Superior temporal gyrus (tissue), 1 donor: ENCODE measurements at regions not wholly inside any gene's neighbourhood (a gene's known extent, or its start where the extent isn't known, plus 50 kb on each side); places are given as distances from the start of the nearest gene placed in this dataset.
"Not testable (repeated sequence)": the region's sequence is repeated elsewhere in the genome, so short reads cannot be mapped to it uniquely, and the experiment has no call there.

Experiments
- DNase-seq: peaks from one replicate; pipeline ENCODE4 v3.0.0-alpha.2; 2016; ENCODE audit errors: extremely low spot score

GRCh38 chr20:11509776-11510175, 407.9 kb upstream of the BTBD3 start:
- DNase-seq: no peak

- DNase-seq: no peak
These were observed 405.9 kb upstream of the BTBD3 start for GRCh38 chr20:11511821-11512220.

GRCh38 chr20:11513241-11513745, 404.4 kb upstream of the BTBD3 start:
- DNase-seq: not testable (repeated sequence)

GRCh38 chr20:11516448-11516847, 401.2 kb upstream of the BTBD3 start:
- DNase-seq: no peak

GRCh38 chr20:11520596-11520995, 397.1 kb upstream of the BTBD3 start:
- no peak for DNase-seq

GRCh38 chr20:11521476-11522365, 396.0 kb upstream of the BTBD3 start:
- DNase-seq: no peak

- no peak for DNase-seq
These were observed 395.3 kb upstream of the BTBD3 start for GRCh38 chr20:11522366-11522741.

GRCh38 chr20:11529047-11529446, 388.6 kb upstream of the BTBD3 start:
- DNase-seq: no peak

- no peak for DNase-seq
These were observed 380.7 kb upstream of the BTBD3 start for GRCh38 chr20:11537032-11537431.

GRCh38 chr20:11539450-11539849, 378.2 kb upstream of the BTBD3 start:
- no peak for DNase-seq

- no peak for DNase-seq
These were observed 377.1 kb upstream of the BTBD3 start for GRCh38 chr20:11540558-11540957.

- no peak for DNase-seq
These were observed 375.0 kb upstream of the BTBD3 start for GRCh38 chr20:11542645-11543044.

- peak; percentile 95 for DNase-seq
These were observed 373.5 kb upstream of the BTBD3 start for GRCh38 chr20:11544029-11544678.

GRCh38 chr20:11546939-11547338, 370.8 kb upstream of the BTBD3 start:
- DNase-seq: no peak

GRCh38 chr20:11549172-11550103, 368.3 kb upstream of the BTBD3 start:
- no peak for DNase-seq

GRCh38 chr20:11550657-11551338, 366.9 kb upstream of the BTBD3 start:
- DNase-seq: no peak

GRCh38 chr20:11551479-11551878, 366.2 kb upstream of the BTBD3 start:
- no peak for DNase-seq

GRCh38 chr20:11553603-11554002, 364.1 kb upstream of the BTBD3 start:
- peak; percentile 63 for DNase-seq

- DNase-seq: no peak
These were observed 362.2 kb upstream of the BTBD3 start for GRCh38 chr20:11555510-11555909.

- DNase-seq: no peak
These were observed 361.3 kb upstream of the BTBD3 start for GRCh38 chr20:11556410-11556809.

GRCh38 chr20:11564491-11564890, 353.2 kb upstream of the BTBD3 start:
- no peak for DNase-seq
